ENCODE measurements at regions not wholly inside any gene's neighbourhood (a gene's known extent, or its start where the extent isn't known, plus 50 kb on each side); places are given as distances from the start of the nearest gene placed in this dataset.

GRCh38 chr15:91426412-91426811 lies 326.4 kb downstream of the SV2B start:
- no peak overlapping the region for H2AFZ ChIP-seq (ENCODE audit: low read length)
- H3K9me2 ChIP-seq (ENCODE audit: insufficient read depth, low read length), result no peaks in the 10 kb centered on the region
- intact Hi-C loops (cut with micrococcal nuclease; ENCODE audit: unreplicated experiment), result no loop called here
- no peak overlapping the region for H3K4me2 ChIP-seq (ENCODE audit: low read length)
- H3K79me2 ChIP-seq (ENCODE audit: insufficient read depth, low read depth, low read length), result no peaks in the 10 kb centered on the region
- ChIA-PET POLR2A (interaction anchor here (0.9 kb wide), 1 partner anchor 11 kb away, joined by 3 read pairs; no protein-coding TSS in a partner anchor), CTCF (ENCODE audit: unreplicated experiment) (no interaction called here)
- no peaks in the 10 kb centered on the region for H3K36me3 ChIP-seq (ENCODE audit: insufficient read depth, low read length)
- TF ChIP-seq EZH2phosphoT487 (IDR thresholded peaks at IDR 0.05; ENCODE audit: borderline replicate concordance, low read depth, low read length), result no peak
- TF ChIP-seq, protein P1, sequence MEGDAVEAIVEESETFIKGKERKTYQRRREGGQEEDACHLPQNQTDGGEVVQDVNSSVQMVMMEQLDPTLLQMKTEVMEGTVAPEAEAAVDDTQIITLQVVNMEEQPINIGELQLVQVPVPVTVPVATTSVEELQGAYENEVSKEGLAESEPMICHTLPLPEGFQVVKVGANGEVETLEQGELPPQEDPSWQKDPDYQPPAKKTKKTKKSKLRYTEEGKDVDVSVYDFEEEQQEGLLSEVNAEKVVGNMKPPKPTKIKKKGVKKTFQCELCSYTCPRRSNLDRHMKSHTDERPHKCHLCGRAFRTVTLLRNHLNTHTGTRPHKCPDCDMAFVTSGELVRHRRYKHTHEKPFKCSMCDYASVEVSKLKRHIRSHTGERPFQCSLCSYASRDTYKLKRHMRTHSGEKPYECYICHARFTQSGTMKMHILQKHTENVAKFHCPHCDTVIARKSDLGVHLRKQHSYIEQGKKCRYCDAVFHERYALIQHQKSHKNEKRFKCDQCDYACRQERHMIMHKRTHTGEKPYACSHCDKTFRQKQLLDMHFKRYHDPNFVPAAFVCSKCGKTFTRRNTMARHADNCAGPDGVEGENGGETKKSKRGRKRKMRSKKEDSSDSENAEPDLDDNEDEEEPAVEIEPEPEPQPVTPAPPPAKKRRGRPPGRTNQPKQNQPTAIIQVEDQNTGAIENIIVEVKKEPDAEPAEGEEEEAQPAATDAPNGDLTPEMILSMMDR (conservative IDR thresholded peaks at IDR 0.05; ENCODE audit: low read length), result no peak
- no peak for DNase-seq (ENCODE audit: low spot score)
- no TSS peak for BruUV-seq (replicated peaks)
- no peaks in the 10 kb centered on the region for H3K4me1 ChIP-seq (ENCODE audit: insufficient read depth, low read length, poor library complexity, severe bottlenecking)
- H4K20me1 ChIP-seq (ENCODE audit: insufficient read depth, low read length), result no peaks in the 10 kb centered on the region
- H3K27ac ChIP-seq (ENCODE audit: low read depth, low read length, poor library complexity, severe bottlenecking), result no peak overlapping the region
- no peak overlapping the region for H3K4me3 ChIP-seq (ENCODE audit: low read depth, low read length, poor library complexity, severe bottlenecking)
- H3K9me3 ChIP-seq (ENCODE audit: low read length), result no peaks in the 10 kb centered on the region

- no peaks in the 10 kb centered on the region for H3K79me2 ChIP-seq (ENCODE audit: insufficient read depth, low read depth, low read length)
- H3K4me3 ChIP-seq (ENCODE audit: low read depth, low read length, poor library complexity, severe bottlenecking), result no peak overlapping the region
- no TSS peak for BruUV-seq (replicated peaks)
- TF ChIP-seq, protein P1 (conservative IDR thresholded peaks at IDR 0.05; ENCODE audit: low read length), result no peak
- TF ChIP-seq EZH2phosphoT487 (IDR thresholded peaks at IDR 0.05; ENCODE audit: borderline replicate concordance, low read depth, low read length), result no peak
- no peak overlapping the region for H3K27ac ChIP-seq (ENCODE audit: low read depth, low read length, poor library complexity, severe bottlenecking)
- H3K4me1 ChIP-seq (ENCODE audit: insufficient read depth, low read length, poor library complexity, severe bottlenecking), result no peaks in the 10 kb centered on the region
- H3K4me2 ChIP-seq (ENCODE audit: low read length), result no peak overlapping the region
- DNase-seq (ENCODE audit: low spot score), result no peak
- CTCF ChIA-PET (ENCODE audit: unreplicated experiment), result no interaction called here
- H4K20me1 ChIP-seq (ENCODE audit: insufficient read depth, low read length), result no peaks in the 10 kb centered on the region
- H3K9me3 ChIP-seq (ENCODE audit: low read length), result no peaks in the 10 kb centered on the region
- POLR2A ChIA-PET, result no interaction called here
- intact Hi-C loops (cut with micrococcal nuclease; ENCODE audit: unreplicated experiment), result no loop called here
- no peaks in the 10 kb centered on the region for H3K36me3 ChIP-seq (ENCODE audit: insufficient read depth, low read length)
- no peak overlapping the region for H2AFZ ChIP-seq (ENCODE audit: low read length)
- no peaks in the 10 kb centered on the region for H3K9me2 ChIP-seq (ENCODE audit: insufficient read depth, low read length)
Measured at GRCh38 chr15:91429973-91430372, 329.9 kb downstream of the SV2B start.

- DNase-seq (ENCODE audit: low spot score), result no peak
- H3K36me3 ChIP-seq (ENCODE audit: insufficient read depth, low read length), result no peaks in the 10 kb centered on the region
- BruUV-seq (replicated peaks), result no TSS peak
- no peaks in the 10 kb centered on the region for H4K20me1 ChIP-seq (ENCODE audit: insufficient read depth, low read length)
- H3K4me2 ChIP-seq (ENCODE audit: low read length), result no peak overlapping the region
- H3K4me1 ChIP-seq (ENCODE audit: insufficient read depth, low read length, poor library complexity, severe bottlenecking), result no peaks in the 10 kb centered on the region
- TF ChIP-seq EZH2phosphoT487 (IDR thresholded peaks at IDR 0.05; ENCODE audit: borderline replicate concordance, low read depth, low read length), result no peak
- TF ChIP-seq, protein P1 (conservative IDR thresholded peaks at IDR 0.05; ENCODE audit: low read length), result no peak
- H3K27ac ChIP-seq (ENCODE audit: low read depth, low read length, poor library complexity, severe bottlenecking), result no peak overlapping the region
- CTCF ChIA-PET (ENCODE audit: unreplicated experiment), result no interaction called here
- POLR2A ChIA-PET, result no interaction called here
- H3K79me2 ChIP-seq (ENCODE audit: insufficient read depth, low read depth, low read length), result no peaks in the 10 kb centered on the region
- no peaks in the 10 kb centered on the region for H3K9me3 ChIP-seq (ENCODE audit: low read length)
- H3K9me2 ChIP-seq (ENCODE audit: insufficient read depth, low read length), result no peaks in the 10 kb centered on the region
- no peak overlapping the region for H2AFZ ChIP-seq (ENCODE audit: low read length)
- no peak overlapping the region for H3K4me3 ChIP-seq (ENCODE audit: low read depth, low read length, poor library complexity, severe bottlenecking)
- intact Hi-C loops (cut with micrococcal nuclease; ENCODE audit: unreplicated experiment), result no loop called here
Measured at GRCh38 chr15:91431041-91431715, 331.1 kb downstream of the SV2B start.
